Stomach (tissue), 4 donors: ENCODE measurements at regions not wholly inside any gene's neighbourhood (a gene's known extent, or its start where the extent isn't known, plus 50 kb on each side); places are given as distances from the start of the nearest gene placed in this dataset.

Source experiments
- CTCF ChIP-seq, 7 experiments: fragments of 450-650 bp in 4 of 7; fragments of 200-600 bp in 3 of 7; sonication (generic) in 3 of 7; IDR thresholded peaks; one replicate each; pipeline ENCODE4 v1.5.1; 2016 to 2019; ENCODE audit warnings: antibody characterized with exemption in 7 of 7, control low read depth in 2 of 7, mild to moderate bottlenecking in 1 of 7
- POLR2A ChIP-seq, 4 donors: fragments of 450-650 bp; IDR thresholded peaks; one replicate each; pipeline ENCODE4 v1.6.1; 2016; ENCODE audit warnings: antibody characterized with exemption in 4 of 4, control low read depth in 2 of 4, mild to moderate bottlenecking in 1 of 4, moderate library complexity in 1 of 4
- POLR2AphosphoS5 ChIP-seq, 3 donors: sonication (generic); formaldehyde crosslinking; IDR thresholded peaks; one replicate each; pipeline ENCODE4 v1.6.1; 2016; ENCODE audit warnings: antibody characterized with exemption in 3 of 3

DNA sequence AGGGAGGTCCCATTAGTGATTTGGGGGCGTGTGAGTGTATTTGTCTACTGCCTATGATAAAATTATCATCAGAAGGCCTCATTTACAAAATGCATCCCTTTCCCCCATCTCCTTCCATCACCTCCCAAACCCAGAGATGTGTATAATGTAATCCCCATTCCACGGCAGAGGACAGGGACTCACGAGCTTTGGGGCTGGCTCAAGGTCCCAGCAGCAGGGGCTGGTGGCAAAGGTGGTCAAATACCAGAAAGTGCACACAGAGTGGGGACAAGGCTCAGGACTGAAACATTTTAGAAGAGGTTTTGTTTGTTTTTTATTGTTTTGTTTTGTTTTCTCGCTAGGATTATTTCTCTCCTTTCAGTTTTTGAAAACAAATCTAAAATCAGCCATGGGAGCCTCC lies 68.5 kb upstream of the TOP1 start:
- no peak for TF ChIP-seq POLR2A (IDR thresholded peaks at IDR 0.05)
- no peak for TF ChIP-seq CTCF (IDR thresholded peaks at IDR 0.05)
- TF ChIP-seq POLR2AphosphoS5 (IDR thresholded peaks at IDR 0.05) = no peak
